VCaP (cell line): ENCODE measurements at regions not wholly inside any gene's neighbourhood (a gene's known extent, or its start where the extent isn't known, plus 50 kb on each side); places are given as distances from the start of the nearest gene placed in this dataset.
A peak's percentile ranks its signal among the peaks of the same experiment; 100 is the strongest.

Experiments
- H3K27ac ChIP-seq: fragments of 450-650 bp; 2 replicates; pipeline ENCODE4 v1.5.1; 2017
- TF ChIP-seq, protein P1 (sequence below): fragments of 450-650 bp; conservative IDR thresholded peaks from 2 replicates; pipeline ENCODE4 v1.5.1; 2017; ENCODE audit warnings: mild to moderate bottlenecking, moderate library complexity

GRCh38 chrX:45592101-45592500, 391.4 kb upstream of the DIPK2B start:
- no peak overlapping the region for H3K27ac ChIP-seq
- TF ChIP-seq, protein P1, sequence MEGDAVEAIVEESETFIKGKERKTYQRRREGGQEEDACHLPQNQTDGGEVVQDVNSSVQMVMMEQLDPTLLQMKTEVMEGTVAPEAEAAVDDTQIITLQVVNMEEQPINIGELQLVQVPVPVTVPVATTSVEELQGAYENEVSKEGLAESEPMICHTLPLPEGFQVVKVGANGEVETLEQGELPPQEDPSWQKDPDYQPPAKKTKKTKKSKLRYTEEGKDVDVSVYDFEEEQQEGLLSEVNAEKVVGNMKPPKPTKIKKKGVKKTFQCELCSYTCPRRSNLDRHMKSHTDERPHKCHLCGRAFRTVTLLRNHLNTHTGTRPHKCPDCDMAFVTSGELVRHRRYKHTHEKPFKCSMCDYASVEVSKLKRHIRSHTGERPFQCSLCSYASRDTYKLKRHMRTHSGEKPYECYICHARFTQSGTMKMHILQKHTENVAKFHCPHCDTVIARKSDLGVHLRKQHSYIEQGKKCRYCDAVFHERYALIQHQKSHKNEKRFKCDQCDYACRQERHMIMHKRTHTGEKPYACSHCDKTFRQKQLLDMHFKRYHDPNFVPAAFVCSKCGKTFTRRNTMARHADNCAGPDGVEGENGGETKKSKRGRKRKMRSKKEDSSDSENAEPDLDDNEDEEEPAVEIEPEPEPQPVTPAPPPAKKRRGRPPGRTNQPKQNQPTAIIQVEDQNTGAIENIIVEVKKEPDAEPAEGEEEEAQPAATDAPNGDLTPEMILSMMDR: no peak

GRCh38 chrX:45591650-45592049, 391.0 kb upstream of the DIPK2B start:
- TF ChIP-seq, protein P1: no peak
- no peak overlapping the region for H3K27ac ChIP-seq

- H3K27ac ChIP-seq: no peak overlapping the region
- TF ChIP-seq, protein P1: no peak
These were observed 384.0 kb upstream of the DIPK2B start for GRCh38 chrX:45584717-45585116.

GRCh38 chrX:45577361-45577760, 376.7 kb upstream of the DIPK2B start:
- TF ChIP-seq, protein P1: no peak
- no peak overlapping the region for H3K27ac ChIP-seq

DNA sequence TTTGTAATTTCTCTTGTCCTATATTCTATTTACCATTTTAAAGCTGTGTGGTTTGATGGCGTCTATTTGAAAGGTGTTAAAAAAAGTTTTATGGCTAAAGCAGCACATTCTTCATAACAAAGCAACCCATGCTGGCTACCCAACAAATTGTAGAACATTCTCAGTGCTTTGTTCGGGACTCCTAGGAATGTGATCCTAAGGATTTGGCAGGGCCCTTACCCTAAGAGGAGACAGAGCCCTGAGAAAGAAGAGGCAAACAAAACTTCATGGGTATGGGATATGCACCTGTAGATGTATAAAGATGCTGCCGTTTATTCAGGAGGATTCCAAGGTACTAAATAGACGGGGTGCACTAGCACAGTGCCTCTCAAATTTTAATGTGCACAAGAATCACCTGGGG, 370.8 kb upstream of the DIPK2B start:
- TF ChIP-seq, protein P1: no peak
- no peak overlapping the region for H3K27ac ChIP-seq

- TF ChIP-seq, protein P1: no peak
- H3K27ac ChIP-seq: no peak overlapping the region
These were observed 365.8 kb upstream of the DIPK2B start for GRCh38 chrX:45566456-45566855.

DNA sequence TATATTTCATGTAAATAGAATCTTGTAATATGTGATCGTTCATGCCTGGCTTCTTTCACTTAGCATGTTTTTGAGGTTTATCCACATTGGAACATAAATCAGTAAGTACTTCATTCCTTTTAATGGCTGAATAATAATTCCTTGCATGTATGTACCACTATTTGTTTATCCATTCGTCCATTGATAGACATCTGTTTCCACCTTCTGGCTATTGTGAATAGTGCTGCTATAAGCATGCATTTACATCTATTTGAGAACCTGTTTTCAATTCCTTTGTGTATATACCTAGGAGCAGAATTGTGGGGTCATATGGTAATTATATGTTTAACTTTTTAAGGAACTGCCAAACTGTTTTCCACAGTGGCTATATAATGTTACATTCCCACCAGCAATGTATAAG, 356.7 kb upstream of the DIPK2B start:
- TF ChIP-seq, protein P1: peak; percentile 33
- H3K27ac ChIP-seq: no peak overlapping the region

- TF ChIP-seq, protein P1: no peak
- no peak overlapping the region for H3K27ac ChIP-seq
These were observed 354.1 kb upstream of the DIPK2B start for GRCh38 chrX:45554736-45555135.
